ENCODE measurements at regions not wholly inside any gene's neighbourhood (a gene's known extent, or its start where the extent isn't known, plus 50 kb on each side); places are given as distances from the start of the nearest gene placed in this dataset.

DNA sequence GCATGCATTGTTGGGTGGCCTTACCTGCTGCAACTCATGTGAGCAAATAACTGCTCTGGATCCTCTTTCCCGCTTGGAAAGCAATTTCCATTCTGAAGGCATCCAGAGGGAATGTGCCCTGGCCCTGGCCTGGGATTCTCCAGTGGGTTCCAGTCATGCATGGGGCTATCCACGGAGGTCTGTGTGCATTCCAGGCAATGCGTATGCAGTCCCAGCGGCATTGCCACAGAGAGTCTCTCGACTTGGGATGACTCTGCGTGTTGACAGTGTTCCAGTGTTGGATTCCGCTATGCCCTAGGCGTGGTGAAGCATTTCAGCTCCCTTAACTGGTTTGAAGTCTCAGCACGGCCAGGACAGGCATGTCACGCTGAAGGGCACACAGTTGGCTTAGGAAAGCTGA, 113.9 kb downstream of the SNRPN start:
- TF ChIP-seq CTCF (IDR thresholded peaks at IDR 0.05) (no peak), POLR2A (IDR thresholded peaks at IDR 0.05) (no peak)

All from right lobe of liver (tissue), 4 donors.